GM13977 (cell line): ENCODE measurements at regions not wholly inside any gene's neighbourhood (a gene's known extent, or its start where the extent isn't known, plus 50 kb on each side); places are given as distances from the start of the nearest gene placed in this dataset.

Source experiments
- DNase-seq: peaks from one replicate; pipeline ENCODE4 v3.0.0; 2012; ENCODE audit warnings: low spot score
- CTCF ChIP-seq: IDR thresholded peaks from 2 replicates; pipeline ENCODE4 v1.5.1; 2012; ENCODE audit warnings: mild to moderate bottlenecking, control low read depth; ENCODE audit not compliant: insufficient read depth; ENCODE audit errors: extremely low read depth, missing control alignments
- in situ Hi-C: fragments of 300-500 bp; cut with MboI; formaldehyde crosslinking; loops from one replicate; pipeline ENCODE4 v1.12.0; 2022; ENCODE audit warnings: low sequenced_read_pairs, low pct_unique_long_range_greater_than_20kb, mixed read lengths, inconsistent platforms; ENCODE audit not compliant: unreplicated experiment

GRCh38 chr20:60137657-60138245 lies 179.5 kb downstream of the CDH26 start:
- TF ChIP-seq CTCF: peak; percentile 55
- in situ Hi-C loops: no loop called here

GRCh38 chr20:60138256-60139220 lies 180.3 kb downstream of the CDH26 start:
- in situ Hi-C loops: no loop called here
- TF ChIP-seq CTCF: no peak

More at GRCh38 chr20:60137657-60138245, 179.5 kb downstream of the CDH26 start:
- no peak for DNase-seq

GRCh38 chr20:60139663-60140446 lies 181.6 kb downstream of the CDH26 start:
- TF ChIP-seq CTCF: no peak
- in situ Hi-C loops: no loop called here

More at GRCh38 chr20:60138256-60139220, 180.3 kb downstream of the CDH26 start:
- DNase-seq: peak; percentile 33

GRCh38 chr20:60142587-60142986 lies 184.4 kb downstream of the CDH26 start:
- in situ Hi-C loops: no loop called here
- no peak for DNase-seq

More at GRCh38 chr20:60139663-60140446, 181.6 kb downstream of the CDH26 start:
- no peak for DNase-seq

GRCh38 chr20:60143261-60143842 lies 185.1 kb downstream of the CDH26 start:
- TF ChIP-seq CTCF: no peak
- DNase-seq: no peak
- in situ Hi-C loops: no loop called here

More at GRCh38 chr20:60142587-60142986, 184.4 kb downstream of the CDH26 start:
- TF ChIP-seq CTCF: no peak

GRCh38 chr20:60144404-60144803 lies 186.2 kb downstream of the CDH26 start:
- DNase-seq: no peak

More at GRCh38 chr20:60144404-60144803, 186.2 kb downstream of the CDH26 start:
- TF ChIP-seq CTCF: no peak
- in situ Hi-C loops: no loop called here
